Smooth muscle cell (in vitro differentiated cells): ENCODE measurements at regions not wholly inside any gene's neighbourhood (a gene's known extent, or its start where the extent isn't known, plus 50 kb on each side); places are given as distances from the start of the nearest gene placed in this dataset.

ENCODE experiments used
- DNase-seq: peaks from one replicate; lab custom pipeline; 2025; ENCODE audit not compliant: unreplicated experiment; lab: John Stamatoyannopoulos, UW
- H2AFZ ChIP-seq: fragments of 200-600 bp; sonication (generic); 2 replicates; pipeline ENCODE4 v1.6.0; 2016; ENCODE audit warnings: antibody characterized with exemption, low read depth, mild to moderate bottlenecking
- H3F3A ChIP-seq: fragments of 200-600 bp; sonication (generic); 2 replicates; pipeline ENCODE4 v1.6.0; 2017; ENCODE audit warnings: antibody characterized with exemption, low read depth
- H3K27ac ChIP-seq: fragments of 200-600 bp; sonication (generic); 2 replicates; pipeline ENCODE4 v1.5.1; 2016; ENCODE audit warnings: low read depth, mild to moderate bottlenecking
- H3K27me3 ChIP-seq: fragments of 200-600 bp; sonication (generic); 2 replicates; pipeline ENCODE4 v1.6.1; 2016; ENCODE audit warnings: low read depth, mild to moderate bottlenecking
- H3K36me3 ChIP-seq: fragments of 200-600 bp; sonication (generic); 2 replicates; pipeline ENCODE4 v1.5.1; 2016; ENCODE audit warnings: low read depth
- H3K4me1 ChIP-seq: fragments of 200-600 bp; sonication (generic); 2 replicates; pipeline ENCODE4 v1.5.1; 2016; ENCODE audit warnings: low read depth
- H3K4me2 ChIP-seq: fragments of 200-600 bp; sonication (generic); 2 replicates; pipeline ENCODE4 v1.6.0; 2016; ENCODE audit warnings: mild to moderate bottlenecking
- H3K4me3 ChIP-seq: fragments of 200-600 bp; sonication (generic); 2 replicates; pipeline ENCODE4 v1.5.1; 2016; ENCODE audit warnings: mild to moderate bottlenecking
- H3K79me2 ChIP-seq: fragments of 200-600 bp; sonication (generic); 2 replicates; pipeline ENCODE4 v1.6.0; 2016; ENCODE audit warnings: low read depth, mild to moderate bottlenecking
- H3K9ac ChIP-seq: fragments of 200-600 bp; sonication (generic); 2 replicates; pipeline ENCODE4 v1.6.0; 2016; ENCODE audit warnings: low read depth
- H3K9me3 ChIP-seq: fragments of 200-600 bp; sonication (generic); replicated peaks from 2 replicates; pipeline ENCODE4 v1.5.1; 2016; ENCODE audit warnings: low read depth
- H4K20me1 ChIP-seq: fragments of 200-600 bp; sonication (generic); 2 replicates; pipeline ENCODE4 v1.6.0; 2016; ENCODE audit warnings: low read depth
- WGBS: methylation state at CpG from one replicate; pipeline ENCODE4 v1.1.7; 2016; ENCODE audit warnings: low lambda C conversion rate; 5-methylcytosine and 5-hydroxymethylcytosine counted together
- TF ChIP-seq, protein P1 (sequence below): fragments of 200-600 bp; sonication (generic); IDR thresholded peaks from 2 replicates; pipeline ENCODE4 v1.5.1; 2017; ENCODE audit warnings: borderline replicate concordance, mild to moderate bottlenecking, antibody characterized with exemption; ENCODE audit not compliant: insufficient read depth, poor library complexity, severe bottlenecking

DNA sequence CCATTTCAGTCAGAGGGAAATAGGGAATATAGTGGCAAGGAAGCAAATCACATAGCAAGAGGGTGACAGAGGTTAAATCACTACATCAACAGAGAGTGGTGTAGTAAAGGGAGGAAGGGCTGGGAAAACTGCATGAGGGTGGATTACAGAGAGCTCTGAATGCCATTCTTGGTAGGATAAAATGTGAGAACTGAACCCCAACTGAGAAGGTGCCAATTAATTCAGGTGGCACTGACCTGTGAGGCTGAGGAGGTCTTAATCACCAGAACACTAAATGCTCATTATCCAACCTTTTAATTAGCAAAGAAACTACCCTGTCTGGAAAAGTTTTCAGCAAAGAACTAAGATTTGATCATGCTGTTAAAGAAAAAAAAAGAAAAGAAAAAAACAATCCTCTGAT lies 202.7 kb downstream of the LRRN1 start:
- Histone ChIP-seq H4K20me1 (no peaks in the 10 kb centered on the region), H3K4me2 (no peak overlapping the region), H3K9ac (no peak overlapping the region), H3K4me3 (no peak overlapping the region), H3K36me3 (no peaks in the 10 kb centered on the region), H3K27me3 (no peaks in the 10 kb centered on the region), H3F3A (no peaks in the 10 kb centered on the region), H2AFZ (no peak overlapping the region), H3K4me1 (no peaks in the 10 kb centered on the region), H3K9me3 (no peaks in the 10 kb centered on the region), H3K27ac (no peak overlapping the region), H3K79me2 (no peaks in the 10 kb centered on the region)
- TF ChIP-seq, protein P1, sequence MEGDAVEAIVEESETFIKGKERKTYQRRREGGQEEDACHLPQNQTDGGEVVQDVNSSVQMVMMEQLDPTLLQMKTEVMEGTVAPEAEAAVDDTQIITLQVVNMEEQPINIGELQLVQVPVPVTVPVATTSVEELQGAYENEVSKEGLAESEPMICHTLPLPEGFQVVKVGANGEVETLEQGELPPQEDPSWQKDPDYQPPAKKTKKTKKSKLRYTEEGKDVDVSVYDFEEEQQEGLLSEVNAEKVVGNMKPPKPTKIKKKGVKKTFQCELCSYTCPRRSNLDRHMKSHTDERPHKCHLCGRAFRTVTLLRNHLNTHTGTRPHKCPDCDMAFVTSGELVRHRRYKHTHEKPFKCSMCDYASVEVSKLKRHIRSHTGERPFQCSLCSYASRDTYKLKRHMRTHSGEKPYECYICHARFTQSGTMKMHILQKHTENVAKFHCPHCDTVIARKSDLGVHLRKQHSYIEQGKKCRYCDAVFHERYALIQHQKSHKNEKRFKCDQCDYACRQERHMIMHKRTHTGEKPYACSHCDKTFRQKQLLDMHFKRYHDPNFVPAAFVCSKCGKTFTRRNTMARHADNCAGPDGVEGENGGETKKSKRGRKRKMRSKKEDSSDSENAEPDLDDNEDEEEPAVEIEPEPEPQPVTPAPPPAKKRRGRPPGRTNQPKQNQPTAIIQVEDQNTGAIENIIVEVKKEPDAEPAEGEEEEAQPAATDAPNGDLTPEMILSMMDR = no peak
- no peak for DNase-seq

DNA sequence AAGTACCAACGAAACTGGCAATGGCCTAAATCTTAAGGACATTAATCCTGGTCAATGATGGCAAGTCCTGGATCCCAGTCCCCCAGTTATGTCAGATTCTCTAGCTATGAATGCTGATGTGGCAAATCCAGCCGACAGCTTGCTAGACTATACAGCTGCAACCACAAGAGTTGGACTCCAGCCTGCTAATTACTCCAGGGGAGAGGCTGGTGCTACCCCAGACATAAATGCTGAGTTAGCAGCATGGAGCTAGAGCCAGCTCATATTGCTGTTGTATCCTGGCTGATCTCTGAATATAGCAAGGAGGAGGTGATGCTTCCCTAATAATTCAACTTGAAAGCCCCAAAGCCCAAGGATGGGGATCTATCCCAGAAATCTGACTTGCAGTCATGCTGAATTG lies 207.1 kb downstream of the LRRN1 start:
- no peaks in the 10 kb centered on the region for H3F3A ChIP-seq
- H3K9me3 ChIP-seq = no peaks in the 10 kb centered on the region
- H3K4me3 ChIP-seq = no peak overlapping the region
- H3K36me3 ChIP-seq = no peaks in the 10 kb centered on the region
- no peak overlapping the region for H2AFZ ChIP-seq
- TF ChIP-seq, protein P1 = no peak
- peaks cover 4% of the 10 kb centered on the region for H3K4me1 ChIP-seq
- no peak overlapping the region for H3K9ac ChIP-seq
- peak overlapping the region; percentile 0 for H3K4me2 ChIP-seq
- no peak overlapping the region for H3K27ac ChIP-seq
- H3K27me3 ChIP-seq = no peaks in the 10 kb centered on the region
- H4K20me1 ChIP-seq = no peaks in the 10 kb centered on the region
- no peaks in the 10 kb centered on the region for H3K79me2 ChIP-seq
- DNase-seq = no peak
- WGBS = 31% methylated on average over 2 of the region's 2 CpGs

- H3K4me3 ChIP-seq = no peak overlapping the region
- no peaks in the 10 kb centered on the region for H3K27me3 ChIP-seq
- TF ChIP-seq, protein P1 = no peak
- H3K9me3 ChIP-seq = no peaks in the 10 kb centered on the region
- H3K9ac ChIP-seq = no peak overlapping the region
- no peak for DNase-seq
- no peak overlapping the region for H3K4me2 ChIP-seq
- H3K79me2 ChIP-seq = no peaks in the 10 kb centered on the region
- no peaks in the 10 kb centered on the region for H3K36me3 ChIP-seq
- 68% methylated on average over 2 of the region's 2 CpGs for WGBS
- no peak overlapping the region for H2AFZ ChIP-seq
- no peaks in the 10 kb centered on the region for H3F3A ChIP-seq
- H4K20me1 ChIP-seq = no peaks in the 10 kb centered on the region
- H3K4me1 ChIP-seq = peaks cover 4% of the 10 kb centered on the region
- no peak overlapping the region for H3K27ac ChIP-seq
Measured at GRCh38 chr3:4008205-4008604, 209.0 kb downstream of the LRRN1 start.

DNA sequence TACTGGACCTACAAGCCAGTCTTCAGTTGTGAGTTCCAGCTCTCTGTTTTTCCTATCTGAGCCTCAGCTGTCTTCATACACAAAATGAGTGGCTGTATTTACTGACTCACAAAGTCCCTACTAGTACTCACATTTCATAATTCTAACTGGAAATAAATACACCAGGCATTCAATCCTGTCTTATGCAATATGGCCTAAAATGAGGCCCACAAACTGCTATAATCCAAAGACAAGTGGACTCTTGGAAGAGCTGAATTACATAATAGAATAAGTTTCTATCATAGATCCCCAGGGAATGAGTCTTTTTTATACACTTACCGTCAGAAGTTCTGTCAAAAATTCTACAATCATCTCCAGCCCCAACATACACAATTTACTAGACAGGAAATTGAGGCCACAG lies 211.9 kb downstream of the LRRN1 start:
- no peak for DNase-seq
- Histone ChIP-seq H3K4me1 (peaks cover 4% of the 10 kb centered on the region), H3F3A (no peaks in the 10 kb centered on the region), H3K4me3 (no peak overlapping the region), H3K4me2 (no peak overlapping the region), H3K79me2 (no peaks in the 10 kb centered on the region), H3K36me3 (no peaks in the 10 kb centered on the region), H3K27me3 (no peaks in the 10 kb centered on the region), H2AFZ (no peak overlapping the region), H3K9me3 (no peaks in the 10 kb centered on the region), H3K9ac (no peak overlapping the region), H3K27ac (no peak overlapping the region), H4K20me1 (no peaks in the 10 kb centered on the region)
- TF ChIP-seq, protein P1 = no peak
- 68% methylated on average over 1 of the region's 1 CpG for WGBS
